OCI-LY3 (cell line): ENCODE measurements at regions not wholly inside any gene's neighbourhood (a gene's known extent, or its start where the extent isn't known, plus 50 kb on each side); places are given as distances from the start of the nearest gene placed in this dataset.

ENCODE experiments used
- EZH2phosphoT487 ChIP-seq: fragments of 200-600 bp; shearing (Covaris generic); IDR thresholded peaks from 2 replicates; pipeline ENCODE4 v1.6.1; 2018; ENCODE audit warnings: antibody characterized with exemption, mixed run types, low read depth
- TF ChIP-seq, protein P1 (sequence below): fragments of 200-600, 300-600 bp; sonication (generic); IDR thresholded peaks from 2 replicates; pipeline ENCODE4 v1.5.1; 2014; ENCODE audit warnings: antibody characterized with exemption, low read length, low read depth

DNA sequence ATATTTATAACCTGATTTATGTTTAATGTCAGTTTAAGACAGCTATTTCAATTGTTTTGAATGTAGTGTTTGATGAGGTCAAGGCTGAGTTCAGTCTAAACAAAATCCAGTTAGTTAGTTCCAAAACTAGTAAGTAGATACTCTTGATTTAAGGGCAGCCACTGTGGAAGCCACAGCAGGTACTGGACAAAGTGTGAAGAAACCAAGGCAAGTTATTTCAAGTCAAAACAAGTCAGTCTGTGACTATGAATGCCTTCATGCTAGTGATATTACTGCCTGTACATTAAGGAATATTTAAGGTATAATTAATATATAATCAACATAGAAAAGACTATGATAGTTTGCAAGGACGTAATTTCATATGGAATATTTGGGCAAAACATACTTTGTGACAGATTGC is 362.3 kb downstream of the DMRTA1 start:
- TF ChIP-seq, protein P1, sequence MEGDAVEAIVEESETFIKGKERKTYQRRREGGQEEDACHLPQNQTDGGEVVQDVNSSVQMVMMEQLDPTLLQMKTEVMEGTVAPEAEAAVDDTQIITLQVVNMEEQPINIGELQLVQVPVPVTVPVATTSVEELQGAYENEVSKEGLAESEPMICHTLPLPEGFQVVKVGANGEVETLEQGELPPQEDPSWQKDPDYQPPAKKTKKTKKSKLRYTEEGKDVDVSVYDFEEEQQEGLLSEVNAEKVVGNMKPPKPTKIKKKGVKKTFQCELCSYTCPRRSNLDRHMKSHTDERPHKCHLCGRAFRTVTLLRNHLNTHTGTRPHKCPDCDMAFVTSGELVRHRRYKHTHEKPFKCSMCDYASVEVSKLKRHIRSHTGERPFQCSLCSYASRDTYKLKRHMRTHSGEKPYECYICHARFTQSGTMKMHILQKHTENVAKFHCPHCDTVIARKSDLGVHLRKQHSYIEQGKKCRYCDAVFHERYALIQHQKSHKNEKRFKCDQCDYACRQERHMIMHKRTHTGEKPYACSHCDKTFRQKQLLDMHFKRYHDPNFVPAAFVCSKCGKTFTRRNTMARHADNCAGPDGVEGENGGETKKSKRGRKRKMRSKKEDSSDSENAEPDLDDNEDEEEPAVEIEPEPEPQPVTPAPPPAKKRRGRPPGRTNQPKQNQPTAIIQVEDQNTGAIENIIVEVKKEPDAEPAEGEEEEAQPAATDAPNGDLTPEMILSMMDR, result no peak
- no peak for TF ChIP-seq EZH2phosphoT487
